ENCODE measurements at regions not wholly inside any gene's neighbourhood (a gene's known extent, or its start where the extent isn't known, plus 50 kb on each side); places are given as distances from the start of the nearest gene placed in this dataset.

- CTCF ChIA-PET = no interaction called here
These were observed 568.7 kb upstream of the BCHE start for GRCh38 chr3:166405896-166406295.

GRCh38 chr3:166405465-166405864, 568.2 kb upstream of the BCHE start:
- POLR2A ChIA-PET = no interaction called here
- CTCF ChIA-PET = no interaction called here

More at GRCh38 chr3:166405896-166406295, 568.7 kb upstream of the BCHE start:
- POLR2A ChIA-PET = no interaction called here

DNA sequence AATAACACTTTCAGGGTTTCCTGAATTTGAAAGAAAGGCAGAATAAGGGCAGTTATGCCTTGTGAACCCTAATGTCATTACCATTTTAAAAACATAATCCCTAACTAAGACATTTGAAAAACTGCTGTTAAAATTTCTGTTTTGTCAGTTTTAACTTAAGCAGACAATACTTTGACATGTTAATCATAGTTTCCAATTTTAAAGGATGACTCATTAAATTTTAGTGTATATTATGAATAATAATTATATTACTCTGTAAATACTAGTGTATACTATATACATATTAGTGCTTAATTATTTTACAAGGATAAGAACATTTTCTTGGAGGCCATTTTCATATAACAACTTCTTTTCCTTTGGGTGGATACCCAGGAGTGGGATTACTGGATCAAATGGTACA, 553.1 kb upstream of the BCHE start:
- ChIA-PET CTCF (no interaction called here), POLR2A (no interaction called here)

- POLR2A ChIA-PET = no interaction called here
These were observed 551.1 kb upstream of the BCHE start for GRCh38 chr3:166388321-166388720.

DNA sequence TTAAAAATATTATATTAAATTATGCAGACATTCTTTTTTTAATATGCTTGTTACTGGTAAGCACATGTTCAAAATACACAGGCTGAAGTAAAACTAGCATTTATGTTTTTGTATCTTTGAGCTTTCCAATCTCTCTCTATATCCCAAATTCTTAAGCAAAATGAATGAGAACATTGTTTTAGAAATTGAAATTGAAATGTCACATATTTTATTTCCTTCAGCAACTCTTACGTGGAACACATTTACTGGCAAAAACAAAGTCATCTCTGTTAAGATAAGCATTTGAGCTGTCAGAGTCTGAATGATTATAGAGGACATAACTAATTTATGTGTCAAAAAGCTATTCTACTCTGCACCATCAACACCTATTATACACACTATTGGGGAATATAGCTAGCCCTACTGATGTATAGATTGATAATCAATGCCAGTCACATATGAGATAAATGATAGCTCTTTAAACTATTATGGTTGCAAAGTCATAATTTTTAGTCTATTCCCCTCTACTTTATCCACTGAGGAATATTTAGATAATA, 535.4 kb upstream of the BCHE start:
- ChIA-PET CTCF (no interaction called here), POLR2A (no interaction called here)

More at GRCh38 chr3:166388321-166388720, 551.1 kb upstream of the BCHE start:
- CTCF ChIA-PET = no interaction called here

DNA sequence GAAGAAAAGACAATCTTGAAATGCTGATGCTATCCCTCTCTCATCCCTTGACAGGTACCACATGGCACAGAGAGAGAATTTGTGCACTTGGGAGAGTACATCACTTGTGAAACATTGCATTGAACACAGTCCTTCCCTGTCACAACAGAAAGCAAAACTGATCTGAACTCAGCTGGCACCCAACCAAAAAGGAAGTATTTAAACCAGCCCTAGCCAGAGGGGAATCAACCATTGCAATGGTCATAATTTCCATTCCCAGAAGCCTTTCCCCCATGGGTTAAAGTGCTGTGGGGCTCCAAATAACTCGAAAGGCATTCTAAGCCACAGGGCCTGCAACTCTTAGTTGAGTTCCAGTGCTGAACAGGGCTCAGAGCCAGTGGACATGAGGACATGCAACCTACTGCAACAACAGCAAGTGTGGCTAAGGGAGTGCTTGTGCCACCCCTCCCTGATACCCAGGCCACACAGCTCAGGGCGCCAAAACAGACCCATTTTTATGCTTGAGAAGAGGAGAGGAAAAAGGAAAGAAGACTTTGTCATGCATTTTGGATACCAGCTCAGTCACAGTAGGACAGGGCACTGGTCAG, 530.8 kb upstream of the BCHE start:
- ChIA-PET POLR2A (no interaction called here), CTCF (no interaction called here)

DNA sequence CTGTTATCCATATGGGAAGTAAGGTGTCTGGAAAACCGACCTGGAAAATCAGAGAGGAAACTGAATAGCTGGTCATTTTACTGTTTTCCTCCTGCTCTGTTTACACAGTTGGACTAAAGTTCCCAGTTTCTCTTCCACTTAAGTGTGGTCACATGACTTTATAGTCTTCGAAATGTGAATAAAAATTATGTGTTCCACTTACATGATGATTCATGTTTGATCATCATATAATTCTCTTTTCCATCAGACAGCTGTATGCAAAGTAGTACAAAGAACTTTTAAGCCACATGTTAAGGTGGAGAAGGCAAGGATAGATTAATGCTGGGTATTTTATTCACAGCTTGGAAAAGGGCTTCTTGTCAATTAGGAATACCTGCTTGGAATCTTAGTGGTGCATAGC, 525.5 kb upstream of the BCHE start:
- ChIA-PET POLR2A (no interaction called here), CTCF (no interaction called here)

GRCh38 chr3:166360720-166361119, 523.5 kb upstream of the BCHE start:
- POLR2A ChIA-PET = no interaction called here
- CTCF ChIA-PET = no interaction called here

GRCh38 chr3:166351461-166351860, 514.2 kb upstream of the BCHE start:
- ChIA-PET POLR2A (no interaction called here), CTCF (no interaction called here)

GRCh38 chr3:166340604-166341266, 503.5 kb upstream of the BCHE start:
- ChIA-PET CTCF (no interaction called here), POLR2A (no interaction called here)

DNA sequence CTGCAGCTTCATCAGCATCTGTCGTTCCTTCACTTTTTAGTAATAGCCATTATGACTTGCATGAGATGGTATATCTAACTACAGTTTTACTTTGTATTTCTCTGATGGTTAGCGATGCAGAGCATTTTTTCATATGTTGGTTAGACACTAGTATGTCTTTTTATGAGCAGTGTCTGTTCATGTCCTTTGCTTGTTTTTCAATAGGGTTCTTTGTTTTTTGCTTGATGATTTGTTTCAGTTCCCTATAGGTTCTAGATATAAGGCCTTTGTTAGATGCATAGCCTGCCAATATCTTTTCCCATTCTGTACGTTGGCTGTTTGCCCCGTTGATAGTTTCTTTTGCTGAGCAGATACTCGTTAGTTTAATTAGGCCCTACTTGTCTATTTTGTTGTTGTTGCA, 487.2 kb upstream of the BCHE start:
- ChIA-PET POLR2A (no interaction called here), CTCF (no interaction called here)

GRCh38 chr3:166322391-166322790, 485.2 kb upstream of the BCHE start:
- POLR2A ChIA-PET = no interaction called here
- CTCF ChIA-PET = no interaction called here

DNA sequence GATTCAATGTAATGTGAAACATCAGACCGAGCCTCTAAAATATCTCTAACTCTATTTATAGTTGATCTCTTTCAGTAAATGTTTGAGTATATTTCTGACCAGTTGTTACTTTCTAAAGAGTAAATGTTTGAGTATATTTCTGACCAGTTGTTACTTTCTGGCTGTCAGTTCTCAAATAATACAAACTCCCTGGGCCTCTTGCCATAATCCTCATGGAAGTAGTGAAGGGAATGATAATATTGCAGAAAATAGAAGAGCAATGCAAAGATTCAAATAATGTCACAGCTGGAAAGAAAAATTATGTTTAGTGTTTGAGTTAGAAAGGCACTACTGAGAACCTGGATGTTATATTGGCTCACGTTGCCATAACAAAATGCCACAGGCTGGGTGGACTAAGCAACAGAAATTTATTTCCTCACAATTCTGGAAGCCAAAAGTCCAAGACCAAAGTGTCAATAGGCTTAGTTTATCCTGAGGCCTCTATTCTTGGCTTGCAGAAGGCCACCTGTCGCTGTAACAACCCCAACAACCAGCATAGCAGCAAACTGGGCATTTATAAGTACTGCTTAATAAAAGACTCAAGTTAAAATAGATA, 470.6 kb upstream of the BCHE start:
- POLR2A ChIA-PET = no interaction called here

DNA sequence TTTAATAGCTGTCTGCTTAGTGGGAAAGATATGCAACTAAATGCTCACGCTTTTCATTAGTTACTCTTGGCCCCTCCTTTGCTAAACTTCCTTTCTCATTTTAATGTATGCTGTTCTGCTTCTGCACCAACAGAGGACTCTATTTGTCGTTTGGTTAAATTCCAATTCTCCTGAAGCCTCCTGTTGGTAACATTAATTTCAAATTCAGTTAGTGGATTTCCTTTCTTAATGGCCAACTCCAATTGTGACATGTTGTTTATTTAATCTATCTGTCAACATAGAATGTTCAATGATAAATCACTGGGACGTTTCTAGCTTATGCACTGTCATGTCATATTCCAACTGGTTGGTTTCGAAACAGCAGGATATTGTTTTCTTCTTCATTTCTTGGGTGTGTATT, 467.4 kb upstream of the BCHE start:
- CTCF ChIA-PET = interaction anchor here (0.6 kb wide), 1 partner anchor 14 kb away, joined by 3 read pairs; no protein-coding TSS in a partner anchor
- POLR2A ChIA-PET = no interaction called here

More for the DNA sequence above, 470.6 kb upstream of the BCHE start:
- CTCF ChIA-PET = no interaction called here

GRCh38 chr3:166303681-166304080, 466.5 kb upstream of the BCHE start:
- ChIA-PET CTCF (no interaction called here), POLR2A (no interaction called here)

GRCh38 chr3:166302331-166302730, 465.1 kb upstream of the BCHE start:
- CTCF ChIA-PET = no interaction called here
- POLR2A ChIA-PET = no interaction called here

- ChIA-PET POLR2A (no interaction called here), CTCF (no interaction called here)
These were observed 459.1 kb upstream of the BCHE start for GRCh38 chr3:166296179-166296783.

- POLR2A ChIA-PET = no interaction called here
- CTCF ChIA-PET = no interaction called here
These were observed 454.1 kb upstream of the BCHE start for GRCh38 chr3:166291186-166291955.

DNA sequence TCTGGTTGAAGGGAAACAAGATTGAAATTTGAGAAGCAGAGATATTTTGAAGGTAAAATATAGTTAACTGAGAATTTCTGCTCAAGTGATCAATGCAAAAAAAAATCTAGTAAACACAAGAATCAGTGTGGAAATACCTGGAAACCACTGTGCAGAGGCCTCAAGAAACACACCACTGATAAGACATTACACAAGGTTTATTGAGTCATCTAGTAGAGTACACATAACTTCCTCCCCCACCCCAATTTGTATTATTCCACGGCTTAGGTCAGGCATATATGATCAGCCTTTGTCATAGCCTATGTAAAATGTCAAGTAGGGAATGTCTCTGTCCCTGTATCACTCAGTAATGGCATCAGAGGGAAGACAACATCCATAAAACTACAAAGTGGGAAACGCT, 447.8 kb upstream of the BCHE start:
- CTCF ChIA-PET = no interaction called here
- POLR2A ChIA-PET = no interaction called here

GRCh38 chr3:166283840-166284239, 446.6 kb upstream of the BCHE start:
- ChIA-PET POLR2A (no interaction called here), CTCF (no interaction called here)

- POLR2A ChIA-PET = no interaction called here
- CTCF ChIA-PET = no interaction called here
These were observed 445.7 kb upstream of the BCHE start for GRCh38 chr3:166282931-166283330.

Data from activated CD8-positive, alpha-beta memory T cell treated with anti-CD3 and anti-CD28 coated beads for 36 hours (primary cell).